Stimulated activated CD8-positive, alpha-beta memory T cell treated with anti-CD3 and anti-CD28 coated beads, Interleukin-2, amount 100 ng/mL, for 1 hour (primary cell): ENCODE measurements at regions not wholly inside any gene's neighbourhood (a gene's known extent, or its start where the extent isn't known, plus 50 kb on each side); places are given as distances from the start of the nearest gene placed in this dataset.
A peak's percentile ranks its signal among the peaks of the same experiment; 100 is the strongest.

ENCODE experiments used
- DNase-seq, 2 donors: peaks; one replicate each; pipeline ENCODE4 v3.0.0-alpha.2; 2020; ENCODE audit warnings: low read depth in 2 of 2

GRCh38 chr17:77364941-77365583, 224.3 kb downstream of the SEC14L1 start:
- DNase-seq: no peak

GRCh38 chr17:77365584-77366186, 224.9 kb downstream of the SEC14L1 start:
- DNase-seq: no peak

GRCh38 chr17:77366206-77366557, 225.4 kb downstream of the SEC14L1 start:
- DNase-seq: no peak

GRCh38 chr17:77366558-77367245, 225.9 kb downstream of the SEC14L1 start:
- no peak for DNase-seq

GRCh38 chr17:77369544-77369971, 228.8 kb downstream of the SEC14L1 start:
- no peak for DNase-seq

- DNase-seq: no peak
Observed at GRCh38 chr17:77370586-77370985, 229.8 kb downstream of the SEC14L1 start.

- DNase-seq: no peak
Observed at GRCh38 chr17:77371117-77371887, 230.5 kb downstream of the SEC14L1 start.

- no peak for DNase-seq
Observed at GRCh38 chr17:77371888-77372443, 231.2 kb downstream of the SEC14L1 start.

- DNase-seq: no peak
Observed at GRCh38 chr17:77372444-77373298, 231.9 kb downstream of the SEC14L1 start.

- no peak for DNase-seq
Observed at GRCh38 chr17:77373299-77374169, 232.8 kb downstream of the SEC14L1 start.

- peak in 1 of 2 donors; percentile 56 for DNase-seq
Observed at GRCh38 chr17:77374170-77374936, 233.6 kb downstream of the SEC14L1 start.

- no peak for DNase-seq
Observed at GRCh38 chr17:77375108-77375916, 234.5 kb downstream of the SEC14L1 start.

- peak in 1 of 2 donors; percentile 28 for DNase-seq
Observed at GRCh38 chr17:77375917-77376651, 235.3 kb downstream of the SEC14L1 start.

GRCh38 chr17:77376795-77377709, 236.3 kb downstream of the SEC14L1 start:
- no peak for DNase-seq

GRCh38 chr17:77377710-77378235, 237.0 kb downstream of the SEC14L1 start:
- DNase-seq: no peak

GRCh38 chr17:77378318-77379064, 237.7 kb downstream of the SEC14L1 start:
- DNase-seq: no peak
